NCI-H748 (cell line): ENCODE measurements at regions not wholly inside any gene's neighbourhood (a gene's known extent, or its start where the extent isn't known, plus 50 kb on each side); places are given as distances from the start of the nearest gene placed in this dataset.
"Not testable (repeated sequence)": the region's sequence is repeated elsewhere in the genome, so short reads cannot be mapped to it uniquely, and the experiment has no call there.

Experiments used
- DNase-seq: peaks from one replicate; lab custom pipeline; 2025; ENCODE audit not compliant: unreplicated experiment; lab: John Stamatoyannopoulos, UW

- no peak for DNase-seq
These were observed 136.0 kb upstream of the TNRC6C start for GRCh38 chr17:77822302-77823030.

DNA sequence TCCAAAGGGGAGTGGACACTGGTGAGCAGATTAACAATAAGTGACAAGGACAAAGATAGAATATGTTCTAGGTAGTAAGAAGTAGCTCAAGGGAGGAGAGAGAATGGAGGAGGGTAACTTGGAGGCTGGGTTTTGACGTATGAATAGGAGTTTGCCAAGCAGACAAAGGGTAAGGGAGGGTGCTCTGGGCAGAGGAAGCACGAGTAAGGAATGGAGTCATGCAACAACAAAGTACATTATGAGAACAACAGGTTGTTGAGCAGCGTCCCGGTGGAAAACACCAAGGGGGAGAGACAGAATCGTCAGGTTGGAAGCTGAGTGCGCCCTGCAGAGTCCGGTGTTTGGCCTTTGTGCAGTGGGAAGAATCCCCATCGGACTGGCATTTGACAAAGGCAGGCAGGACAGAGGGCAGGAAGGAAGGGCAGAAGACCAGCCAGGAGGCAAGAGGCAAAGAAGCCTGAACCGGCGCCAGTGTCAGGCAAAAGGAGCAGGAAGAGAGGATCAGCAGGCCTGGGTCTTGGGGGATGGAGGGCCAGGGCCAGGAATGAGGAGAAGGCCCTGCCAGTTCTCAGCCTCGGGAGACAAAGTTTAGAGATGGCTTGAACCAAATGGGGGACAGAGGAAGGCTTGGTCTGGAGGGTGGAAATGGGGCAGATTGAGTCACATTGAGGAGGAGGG is 134.3 kb upstream of the TNRC6C start:
- DNase-seq: no peak

DNA sequence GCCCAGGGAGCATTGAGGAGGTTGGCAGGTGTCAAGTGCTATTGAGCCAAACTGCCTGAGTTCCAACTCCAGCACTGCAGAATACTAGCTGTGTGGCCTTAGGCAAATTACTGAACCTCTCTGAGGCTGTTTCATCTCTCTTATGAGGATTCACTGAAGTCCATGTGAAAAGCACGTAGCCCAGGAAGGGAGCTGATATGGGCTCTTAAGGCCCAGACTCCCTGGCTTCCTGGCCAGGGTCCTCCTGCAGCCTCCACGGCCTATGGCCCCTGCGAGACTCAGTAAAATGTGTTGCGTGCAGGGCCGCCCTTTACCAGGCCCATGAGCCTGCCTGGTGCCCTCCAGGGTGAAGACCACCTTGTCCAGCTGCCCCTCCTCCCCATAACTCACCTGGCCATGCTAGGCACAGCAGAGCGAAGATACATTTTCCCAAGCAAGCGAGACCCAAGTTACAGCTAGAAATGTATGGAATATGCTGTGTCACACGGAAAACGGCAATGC is 133.7 kb upstream of the TNRC6C start:
- no peak for DNase-seq

- DNase-seq: no peak
These were observed 132.9 kb upstream of the TNRC6C start for GRCh38 chr17:77825621-77826020.

DNA sequence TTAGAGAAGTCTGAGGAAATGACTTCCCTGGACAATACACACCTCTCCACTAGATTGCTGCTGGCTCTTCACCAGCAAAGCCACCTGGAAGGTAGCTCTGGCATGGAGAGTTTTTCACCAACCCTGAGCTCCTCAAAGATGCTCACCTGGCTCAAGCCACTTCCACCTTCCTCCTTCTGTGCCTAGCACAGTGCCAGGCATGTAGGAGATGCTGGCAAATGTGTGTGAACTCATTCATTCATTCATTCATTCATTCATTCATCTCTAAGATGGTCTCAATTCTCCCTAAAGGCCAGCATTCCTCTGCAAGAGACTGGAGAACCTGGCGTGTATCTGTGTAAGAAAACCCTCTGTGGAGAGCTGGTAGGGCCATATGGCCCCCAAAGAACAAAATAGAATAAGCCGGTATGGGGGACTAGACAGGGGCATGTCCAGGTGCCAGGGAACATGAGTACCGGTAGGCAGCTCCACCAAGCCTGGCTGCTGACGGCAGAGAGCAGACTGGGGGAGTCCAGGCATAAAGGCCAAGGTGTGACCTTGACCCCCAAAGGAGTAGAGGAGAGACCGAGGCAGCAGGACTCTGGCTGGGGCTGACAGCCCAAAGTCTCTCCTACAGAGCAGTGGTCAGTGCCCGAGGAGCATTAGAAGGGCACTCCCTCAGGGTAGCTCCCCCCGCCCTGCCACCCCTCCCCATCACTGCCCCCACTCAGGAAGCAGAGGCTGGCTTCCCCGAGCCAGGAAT is 132.2 kb upstream of the TNRC6C start:
- no peak for DNase-seq

GRCh38 chr17:77827039-77827438 is 131.5 kb upstream of the TNRC6C start:
- no peak for DNase-seq

DNA sequence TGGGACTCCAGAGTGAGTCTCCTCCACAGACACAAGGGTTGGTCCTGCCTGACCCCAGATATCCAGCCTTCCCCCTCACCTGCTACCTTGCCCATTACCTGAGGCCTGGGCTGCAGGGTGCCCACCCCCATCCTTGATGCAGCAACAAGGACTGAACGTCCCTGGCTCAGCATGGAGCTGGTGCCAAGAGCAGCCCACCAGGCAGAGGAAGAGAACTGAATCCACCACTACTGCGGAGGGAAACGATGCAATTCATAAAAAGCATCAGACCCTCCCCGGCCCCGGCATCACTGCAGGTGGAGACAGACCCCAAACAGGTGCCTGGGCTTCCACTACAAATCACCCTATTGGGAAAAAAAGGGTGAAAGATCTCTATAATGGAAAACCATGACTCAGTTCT is 131.0 kb upstream of the TNRC6C start:
- DNase-seq: no peak

- DNase-seq: no peak
These were observed 129.6 kb upstream of the TNRC6C start for GRCh38 chr17:77828749-77829539.

GRCh38 chr17:77829843-77830799 is 128.4 kb upstream of the TNRC6C start:
- no peak for DNase-seq

DNA sequence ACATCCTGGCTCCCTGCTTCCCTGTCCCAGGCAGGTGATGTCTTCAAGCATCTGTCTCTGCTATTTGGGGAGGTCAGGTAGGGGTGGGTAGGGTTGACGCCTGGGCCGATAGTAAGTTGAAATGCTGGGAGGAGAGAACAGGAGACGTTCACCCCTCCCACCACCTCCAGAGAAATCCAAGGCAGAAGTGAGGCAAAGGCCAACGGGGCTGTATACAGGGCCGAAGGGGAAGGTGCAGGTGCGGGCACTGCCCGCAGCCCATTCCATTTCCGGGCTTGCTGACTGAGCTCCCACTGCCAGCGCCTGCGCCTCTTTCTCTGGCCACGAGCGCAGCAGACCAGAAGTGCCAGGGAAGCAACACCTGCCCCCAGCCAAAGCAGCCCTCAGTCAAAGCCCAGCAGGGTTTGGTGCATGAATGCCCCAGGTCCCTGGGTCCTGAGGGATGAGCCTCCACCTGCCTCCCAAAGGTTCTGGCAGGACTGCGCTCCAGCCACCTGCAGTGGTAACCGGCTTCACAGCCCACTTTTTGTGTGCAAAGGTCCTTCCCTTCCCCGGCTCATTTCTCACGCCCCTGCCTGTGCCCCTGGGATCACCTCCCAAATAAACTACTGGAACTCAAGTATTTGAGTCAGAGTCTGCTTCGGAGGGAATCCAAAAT is 127.6 kb upstream of the TNRC6C start:
- DNase-seq: no peak

GRCh38 chr17:77831474-77832179 is 126.9 kb upstream of the TNRC6C start:
- DNase-seq: no peak

DNA sequence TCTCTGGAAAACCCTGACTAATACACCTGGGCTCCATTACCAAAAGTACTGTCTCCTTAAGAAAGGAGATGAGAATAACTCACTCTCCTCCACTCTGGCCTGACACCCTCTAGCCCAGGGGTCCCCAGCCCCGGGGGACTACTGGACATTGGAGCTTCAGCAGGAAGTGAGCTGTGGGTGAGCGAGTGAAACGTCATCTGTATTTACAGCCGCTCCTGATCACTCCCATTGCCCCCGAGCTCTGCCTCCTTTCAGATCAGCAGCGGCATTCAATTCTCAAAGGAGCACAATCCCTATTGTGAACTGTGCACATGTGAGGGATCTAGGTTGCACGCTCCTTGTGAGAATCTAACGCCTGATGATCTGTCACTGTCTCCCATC is 126.3 kb upstream of the TNRC6C start:
- DNase-seq: no peak

DNA sequence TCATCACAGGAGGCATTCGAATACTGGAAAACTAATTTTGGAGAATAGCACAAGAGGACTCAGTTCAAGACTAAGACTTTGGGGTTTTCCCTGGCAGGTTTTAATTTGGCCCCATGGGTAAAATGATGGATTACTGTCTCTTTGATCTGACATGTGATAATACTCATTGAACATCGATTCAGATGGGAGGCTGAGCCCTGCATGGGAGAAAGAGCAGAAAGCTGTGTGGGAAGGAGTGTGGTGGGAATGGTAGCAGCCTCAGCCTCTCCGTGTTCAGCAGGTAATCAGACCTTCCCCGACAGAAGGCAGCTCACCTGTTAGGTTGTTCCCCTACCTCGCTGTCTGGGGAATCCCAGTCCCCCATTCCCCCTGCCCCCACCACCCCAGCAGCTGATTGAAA is 124.7 kb upstream of the TNRC6C start:
- DNase-seq: no peak

GRCh38 chr17:77834170-77835115 is 124.1 kb upstream of the TNRC6C start:
- DNase-seq: no peak

- DNase-seq: no peak
These were observed 121.9 kb upstream of the TNRC6C start for GRCh38 chr17:77836557-77837041.

DNA sequence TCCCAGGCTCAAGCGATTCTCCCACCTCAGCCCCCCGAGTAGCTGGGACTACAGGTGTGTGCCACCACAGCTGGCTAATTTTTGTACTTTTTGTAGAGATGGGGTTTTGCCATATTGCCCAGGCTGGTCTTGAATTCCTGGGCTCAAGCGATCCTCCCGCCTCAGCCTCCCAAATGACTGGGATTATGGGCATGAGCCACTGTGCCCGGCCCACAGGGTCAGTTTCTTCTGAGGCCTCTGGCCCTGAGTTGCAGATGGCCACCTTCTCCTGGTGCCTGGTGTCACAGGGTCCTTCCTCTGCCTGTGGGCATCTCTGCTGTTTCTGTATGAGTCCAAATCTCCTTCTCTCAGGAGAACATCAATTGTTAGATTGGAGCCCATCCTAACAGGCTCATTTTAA is 121.4 kb upstream of the TNRC6C start:
- DNase-seq: not testable (repeated sequence)

- no peak for DNase-seq
These were observed 120.6 kb upstream of the TNRC6C start for GRCh38 chr17:77837917-77838316.
